VCaP (cell line): ENCODE measurements at regions not wholly inside any gene's neighbourhood (a gene's known extent, or its start where the extent isn't known, plus 50 kb on each side); places are given as distances from the start of the nearest gene placed in this dataset.

Source experiments
- H3K27ac ChIP-seq: fragments of 450-650 bp; 2 replicates; pipeline ENCODE4 v1.5.1; 2017
- CTCF ChIP-seq: fragments of 450-650 bp; conservative IDR thresholded peaks from 2 replicates; pipeline ENCODE4 v1.5.1; 2017; ENCODE audit warnings: mild to moderate bottlenecking, moderate library complexity

- TF ChIP-seq CTCF = no peak
Measured at GRCh38 chr13:83201506-83201905, 680.8 kb downstream of the SLITRK1 start.

GRCh38 chr13:83197316-83197715 is 685.0 kb downstream of the SLITRK1 start:
- no peak for TF ChIP-seq CTCF
- H3K27ac ChIP-seq = no peak overlapping the region

More at GRCh38 chr13:83201506-83201905, 680.8 kb downstream of the SLITRK1 start:
- no peak overlapping the region for H3K27ac ChIP-seq

- H3K27ac ChIP-seq = no peak overlapping the region
- TF ChIP-seq CTCF = no peak
Measured at GRCh38 chr13:83190020-83190419, 692.3 kb downstream of the SLITRK1 start.

GRCh38 chr13:83184819-83185218 is 697.5 kb downstream of the SLITRK1 start:
- H3K27ac ChIP-seq = no peak overlapping the region
- TF ChIP-seq CTCF = no peak

GRCh38 chr13:83184150-83184475 is 698.2 kb downstream of the SLITRK1 start:
- TF ChIP-seq CTCF = no peak
- H3K27ac ChIP-seq = no peak overlapping the region

GRCh38 chr13:83183439-83184149 is 698.7 kb downstream of the SLITRK1 start:
- TF ChIP-seq CTCF = no peak
- H3K27ac ChIP-seq = no peak overlapping the region

GRCh38 chr13:83182845-83183244 is 699.4 kb downstream of the SLITRK1 start:
- TF ChIP-seq CTCF = no peak
- H3K27ac ChIP-seq = no peak overlapping the region
